HepG2 (cell line): ENCODE measurements at regions not wholly inside any gene's neighbourhood (a gene's known extent, or its start where the extent isn't known, plus 50 kb on each side); places are given as distances from the start of the nearest gene placed in this dataset.
"Not testable (repeated sequence)": the region's sequence is repeated elsewhere in the genome, so short reads cannot be mapped to it uniquely, and the experiment has no call there.

Experiments
- ATAC-seq: fragments of 200-7000 bp; cut with Tn5 transposase; 3 replicates; pipeline ENCODE4 v1.9.1; 2020; ENCODE audit warnings: mild to moderate bottlenecking, moderate library complexity
- BruUV-seq: library from RNA; stranded (reverse); fragments of 400-500 nt; replicated peaks from 2 replicates; lab custom pipeline; 2021; lab: Mats Ljungman, UMichigan
- CTCF ChIA-PET: fragments of 300-600 bp; formaldehyde crosslinking; extraction: SDS; loops from one replicate; lab custom pipeline; 2021; ENCODE audit warnings: low total read pairs, inconsistent platforms, low intra/inter-chr PET ratio; lab: Yijun Ruan, JAX
- POLR2A ChIA-PET: fragments of 350-600 bp; sonication (Branson Sonifier 250); formaldehyde crosslinking; loops from one replicate; lab custom pipeline; 2020; ENCODE audit warnings: antibody characterized with exemption, inconsistent platforms; lab: Yijun Ruan, JAX
- DNase-seq: peaks from one replicate; pipeline ENCODE4 v3.0.0-alpha.2; 2015; ENCODE audit warnings: low spot score
- FAIRE-seq: peaks from 3 replicates; lab custom pipeline; 2011; peaks lifted over from hg19 to GRCh38; lab: Jason Lieb, UNC
- H2AFZ ChIP-seq: one replicate; pipeline ENCODE4 v1.6.1; 2011; ENCODE audit warnings: low read length, inconsistent platforms
- H3K27ac ChIP-seq: fragments of 300-600 bp; 3 replicates; pipeline ENCODE4 v1.8.0; 2011; ENCODE audit warnings: mixed run types, mild to moderate bottlenecking, mixed read lengths, low read length, inconsistent platforms; ENCODE audit not compliant: insufficient read depth; ENCODE audit errors: extremely low read length
- H3K27me3 ChIP-seq, 2 experiments: fragments of 200-600 bp in 1 of 2; 2 replicates in 1 of 2; 3 replicates in 1 of 2; pipeline versions ENCODE4 v1.6.0 to v1.8.0; 2011; ENCODE audit warnings: low read length in 2 of 2, mild to moderate bottlenecking in 2 of 2, moderate library complexity in 2 of 2, inconsistent platforms in 1 of 2; ENCODE audit not compliant: insufficient read depth in 2 of 2, control insufficient read depth in 1 of 2
- H3K36me3 ChIP-seq, 2 experiments: fragments of 200-600 bp in 1 of 2; replicated peaks in 1 of 2; 2 replicates in 1 of 2; 3 replicates in 1 of 2; pipeline versions ENCODE4 v1.5.1 to v1.8.0; 2011; ENCODE audit warnings: low read length in 2 of 2, inconsistent platforms in 1 of 2; ENCODE audit not compliant: insufficient read depth in 2 of 2, control insufficient read depth in 1 of 2
- H3K4me1 ChIP-seq: 2 replicates; pipeline ENCODE4 v1.5.1; 2012; ENCODE audit warnings: low read length, inconsistent platforms; ENCODE audit not compliant: insufficient read depth
- H3K4me2 ChIP-seq: 2 replicates; pipeline ENCODE4 v1.6.0; 2011; ENCODE audit warnings: low read depth, low read length, inconsistent platforms
- H3K4me3 ChIP-seq, 3 experiments: fragments of 200-600 bp in 1 of 3; sonication (generic), shearing (Covaris generic) in 1 of 3; replicated peaks in 1 of 3; 2 replicates each; pipeline ENCODE4 v1.5.1; 2011 to 2016; ENCODE audit warnings: low read length in 3 of 3, inconsistent platforms in 2 of 3, low read depth in 2 of 3, mild to moderate bottlenecking in 2 of 3, control low read depth in 1 of 3, mixed read lengths in 1 of 3; ENCODE audit not compliant: insufficient read depth in 1 of 3
- H3K79me2 ChIP-seq: one replicate; pipeline ENCODE4 v1.6.1; 2011; ENCODE audit warnings: low read length, inconsistent platforms; ENCODE audit not compliant: insufficient read depth
- H3K9ac ChIP-seq: 2 replicates; pipeline ENCODE4 v1.6.0; 2011; ENCODE audit warnings: mild to moderate bottlenecking, low read depth, low read length, inconsistent platforms; ENCODE audit not compliant: insufficient read depth
- H3K9me3 ChIP-seq: 2 replicates; pipeline ENCODE4 v1.5.1; 2012; ENCODE audit warnings: mild to moderate bottlenecking, low read length
- H4K20me1 ChIP-seq: 2 replicates; pipeline ENCODE4 v1.6.0; 2011; ENCODE audit warnings: inconsistent platforms, mild to moderate bottlenecking, low read length, moderate library complexity; ENCODE audit not compliant: insufficient read depth
- ATF7 ChIP-seq, 2 experiments: fragments of 450-650 bp in 1 of 2; sonication (generic) in 1 of 2; formaldehyde crosslinking in 1 of 2; IDR thresholded peaks; 2 replicates each; pipeline versions ENCODE4 v1.4.0 to v1.6.1; 2016 to 2020; ENCODE audit warnings: antibody characterized with exemption in 1 of 2, mild to moderate bottlenecking in 1 of 2, missing genetic modification reagents in 1 of 2
- CREB1 ChIP-seq, 2 experiments: fragments of 450-650 bp in 1 of 2; IDR thresholded peaks; 2 replicates each; pipeline ENCODE4 v1.6.1; 2016 to 2017; ENCODE audit warnings: control low read depth in 1 of 2, mild to moderate bottlenecking in 1 of 2, missing compliant biosample characterization in 1 of 2, missing genetic modification characterization in 1 of 2
- MXI1 ChIP-seq: IDR thresholded peaks from 3 replicates; pipeline ENCODE4 v1.6.1; 2012; ENCODE audit warnings: low read depth, low read length, inconsistent platforms, borderline replicate concordance
- PCBP2 ChIP-seq: fragments of 200-400 bp; formaldehyde crosslinking; optimal IDR thresholded peaks from 2 replicates; pipeline ENCODE3; 2018; ENCODE audit warnings: low read length, low read depth; ENCODE audit not compliant: poor library complexity, severe bottlenecking
- ZNF367 ChIP-seq: sonication (generic); formaldehyde crosslinking; IDR thresholded peaks from 2 replicates; pipeline ENCODE4 v1.4.0; 2020; ENCODE audit warnings: missing genetic modification reagents, borderline replicate concordance
- WGBS: methylation state at CpG from one replicate; pipeline ENCODE4 v1.1.6; 2017; ENCODE audit warnings: low lambda C conversion rate; 5-methylcytosine and 5-hydroxymethylcytosine counted together
- in situ Hi-C: cut with HindIII; loops from 2 replicates; pipeline ENCODE4 v1.10.0; 2017; ENCODE audit warnings: low pct_unique_long_range_greater_than_20kb; ENCODE audit not compliant: extremely low pct_ligation_motif_present
- intact Hi-C: fragments of 100-400 bp; cut with micrococcal nuclease; formaldehyde crosslinking; loops from one replicate; pipeline ENCODE4 v1.10.0; 2022; ENCODE audit not compliant: unreplicated experiment

- H3K4me1 ChIP-seq, result peaks cover 10% of the 10 kb centered on the region
- CTCF ChIA-PET, result no interaction called here
- no peaks in the 10 kb centered on the region for H3K9me3 ChIP-seq
- no TSS peak for BruUV-seq
- FAIRE-seq (no peak), DNase-seq (no peak), ATAC-seq (no peak)
- in situ Hi-C loops, result no loop called here
- no peak overlapping the region for H3K4me3 ChIP-seq
- WGBS, result 45% methylated on average over 4 of the region's 4 CpGs
- H3K27me3 ChIP-seq, result no peaks in the 10 kb centered on the region; a peak in 1 of 5 replicates
- no peak overlapping the region for H3K9ac ChIP-seq
- no peak overlapping the region for H2AFZ ChIP-seq
- no peaks in the 10 kb centered on the region for H3K79me2 ChIP-seq
- H3K27ac ChIP-seq, result no peak overlapping the region
- POLR2A ChIA-PET, result no interaction called here
- H4K20me1 ChIP-seq, result no peaks in the 10 kb centered on the region
- no peak overlapping the region for H3K4me2 ChIP-seq
- no peak for TF ChIP-seq ZNF367 (CRISPR knock-in tag)
- TF ChIP-seq PCBP2, result no peak
- no peak for TF ChIP-seq MXI1
- intact Hi-C loops, result no loop called here
- no peaks in the 10 kb centered on the region for H3K36me3 ChIP-seq
These were observed 145.1 kb upstream of the RREB1 start for GRCh38 chr6:6962699-6963098.

- H3K9me3 ChIP-seq; in situ Hi-C loops; intact Hi-C loops; BruUV-seq; ATAC-seq; FAIRE-seq; DNase-seq; H3K36me3 ChIP-seq; H2AFZ ChIP-seq; H3K79me2 ChIP-seq; H3K27me3 ChIP-seq; H3K4me2 ChIP-seq; H3K9ac ChIP-seq; H3K4me1 ChIP-seq; H4K20me1 ChIP-seq; H3K4me3 ChIP-seq; POLR2A ChIA-PET; H3K27ac ChIP-seq; CTCF ChIA-PET; TF ChIP-seq CREB1, ATF7 (CRISPR knock-in tag; IDR thresholded peaks at IDR 0.05): not testable (repeated sequence)
- TF ChIP-seq CREB1 (IDR thresholded peaks at IDR 0.05), result peak; percentile 90
- TF ChIP-seq ATF7 (IDR thresholded peaks at IDR 0.05), result peak; percentile 99
- WGBS, result 50% methylated on average over 7 of the region's 7 CpGs
These were observed 144.4 kb upstream of the RREB1 start for GRCh38 chr6:6963390-6963789.
